Chondrocyte (in vitro differentiated cells): ENCODE measurements at regions not wholly inside any gene's neighbourhood (a gene's known extent, or its start where the extent isn't known, plus 50 kb on each side); places are given as distances from the start of the nearest gene placed in this dataset.

ENCODE experiments used
- DNase-seq: peaks from one replicate; pipeline ENCODE4 v3.0.0; 2021; ENCODE audit warnings: mixed read lengths, low spot score
- H3K27ac Mint-ChIP-seq: one replicate; pipeline ENCODE4 v1.8.0; 2021; ENCODE audit warnings: mild to moderate bottlenecking, moderate library complexity, mixed read lengths; ENCODE audit not compliant: unreplicated experiment
- H3K27me3 Mint-ChIP-seq: 2 replicates; pipeline ENCODE4 v1.8.0; 2021; ENCODE audit warnings: low read depth, mixed read lengths
- H3K36me3 Mint-ChIP-seq: 2 replicates; pipeline ENCODE4 v1.8.0; 2021; ENCODE audit warnings: low read depth, mixed read lengths
- H3K4me1 Mint-ChIP-seq: 2 replicates; pipeline ENCODE4 v1.8.0; 2021; ENCODE audit warnings: low read depth, mild to moderate bottlenecking, mixed read lengths
- H3K4me3 Mint-ChIP-seq: one replicate; pipeline ENCODE4 v1.8.0; 2021; ENCODE audit warnings: mild to moderate bottlenecking, moderate library complexity, mixed read lengths; ENCODE audit not compliant: unreplicated experiment
- H3K9me3 Mint-ChIP-seq: 2 replicates; pipeline ENCODE4 v1.8.0; 2021; ENCODE audit warnings: low read depth, mixed read lengths
- CTCF ChIP-seq: fragments of 200-600 bp; sonication (generic); IDR thresholded peaks from 2 replicates; pipeline ENCODE4 v1.5.0; 2021; ENCODE audit warnings: antibody characterized with exemption, mild to moderate bottlenecking, moderate library complexity

- H3K27me3 Mint-ChIP-seq = peaks cover 4% of the 10 kb centered on the region
- H3K27ac Mint-ChIP-seq = no peak overlapping the region
- peaks cover 4% of the 10 kb centered on the region for H3K36me3 Mint-ChIP-seq
- no peak overlapping the region for H3K4me3 Mint-ChIP-seq
- H3K4me1 Mint-ChIP-seq = peaks cover 6% of the 10 kb centered on the region
- no peak for TF ChIP-seq CTCF
- no peak for DNase-seq
- peaks cover 14% of the 10 kb centered on the region for H3K9me3 Mint-ChIP-seq
These were observed 458.5 kb upstream of the KLF4 start for GRCh38 chr9:107948086-107948485.

GRCh38 chr9:107946364-107947141 is 457.0 kb upstream of the KLF4 start:
- peaks cover 12% of the 10 kb centered on the region for H3K9me3 Mint-ChIP-seq
- peaks cover 6% of the 10 kb centered on the region for H3K4me1 Mint-ChIP-seq
- peaks cover 4% of the 10 kb centered on the region for H3K36me3 Mint-ChIP-seq
- peaks cover 4% of the 10 kb centered on the region for H3K27me3 Mint-ChIP-seq
- H3K4me3 Mint-ChIP-seq = no peak overlapping the region
- no peak overlapping the region for H3K27ac Mint-ChIP-seq
- no peak for DNase-seq
- no peak for TF ChIP-seq CTCF

- no peak for DNase-seq
- no peak for TF ChIP-seq CTCF
- peaks cover 10% of the 10 kb centered on the region for H3K9me3 Mint-ChIP-seq
- H3K27me3 Mint-ChIP-seq = peaks cover 4% of the 10 kb centered on the region
- H3K4me3 Mint-ChIP-seq = no peak overlapping the region
- peaks cover 6% of the 10 kb centered on the region for H3K4me1 Mint-ChIP-seq
- no peak overlapping the region for H3K27ac Mint-ChIP-seq
- peaks cover 4% of the 10 kb centered on the region for H3K36me3 Mint-ChIP-seq
These were observed 456.4 kb upstream of the KLF4 start for GRCh38 chr9:107945961-107946360.

- peaks cover 6% of the 10 kb centered on the region for H3K4me1 Mint-ChIP-seq
- peaks cover 7% of the 10 kb centered on the region for H3K9me3 Mint-ChIP-seq
- no peak overlapping the region for H3K27ac Mint-ChIP-seq
- DNase-seq = no peak
- TF ChIP-seq CTCF = no peak
- H3K36me3 Mint-ChIP-seq = peaks cover 2% of the 10 kb centered on the region
- H3K27me3 Mint-ChIP-seq = peaks cover 4% of the 10 kb centered on the region
- H3K4me3 Mint-ChIP-seq = no peak overlapping the region
These were observed 455.9 kb upstream of the KLF4 start for GRCh38 chr9:107945493-107945892.

GRCh38 chr9:107944387-107944786 is 454.8 kb upstream of the KLF4 start:
- Mint-ChIP-seq H3K4me1 (peaks cover 6% of the 10 kb centered on the region), H3K9me3 (no peaks in the 10 kb centered on the region), H3K27ac (no peak overlapping the region), H3K27me3 (peaks cover 2% of the 10 kb centered on the region), H3K36me3 (no peaks in the 10 kb centered on the region), H3K4me3 (no peak overlapping the region)
- no peak for DNase-seq
- TF ChIP-seq CTCF = no peak
